SK-N-SH (cell line): ENCODE measurements at regions not wholly inside any gene's neighbourhood (a gene's known extent, or its start where the extent isn't known, plus 50 kb on each side); places are given as distances from the start of the nearest gene placed in this dataset.

Source experiments
- NFIC ChIP-seq: IDR thresholded peaks from 2 replicates; pipeline ENCODE4 v1.4.0; 2012; ENCODE audit warnings: borderline replicate concordance
- NRF1 ChIP-seq: IDR thresholded peaks from 2 replicates; pipeline ENCODE4 v1.6.1; 2012; ENCODE audit warnings: low read depth, mild to moderate bottlenecking, low read length
- RCOR1 ChIP-seq: fragments of 150-350 bp; IDR thresholded peaks from 2 replicates; pipeline ENCODE4 v1.6.1; 2017; ENCODE audit warnings: antibody characterized with exemption, low read length
- TEAD4 ChIP-seq: IDR thresholded peaks from 2 replicates; pipeline ENCODE4 v1.4.0; 2012; ENCODE audit warnings: mild to moderate bottlenecking, borderline replicate concordance; ENCODE audit not compliant: insufficient read depth

- TF ChIP-seq TEAD4 (no peak), NRF1 (no peak), RCOR1 (no peak), NFIC (no peak)
These were observed 1340.4 kb downstream of the SLITRK5 start for GRCh38 chr13:89011615-89012014.
